ENCODE measurements at regions not wholly inside any gene's neighbourhood (a gene's known extent, or its start where the extent isn't known, plus 50 kb on each side); places are given as distances from the start of the nearest gene placed in this dataset.
"Not testable (repeated sequence)": the region's sequence is repeated elsewhere in the genome, so short reads cannot be mapped to it uniquely, and the experiment has no call there.

- H4K8ac ChIP-seq (ENCODE audit: low read depth, low read length); DNase-seq; H3K9ac ChIP-seq (ENCODE audit: low read length); H2BK12ac ChIP-seq (ENCODE audit: low read length); H2BK120ac ChIP-seq (ENCODE audit: insufficient read depth, low read length, poor library complexity); H3K23ac ChIP-seq (ENCODE audit: low read length); H3K9me3 ChIP-seq (ENCODE audit: insufficient read depth, low read depth, low read length); H3K36me3 ChIP-seq (ENCODE audit: control insufficient read depth in 1 of 2, insufficient read depth in 2 of 2, low read length in 2 of 2); H4K12ac ChIP-seq (ENCODE audit: low read depth, low read length); H3K27ac ChIP-seq (ENCODE audit: low read depth, low read length); H3K27me3 ChIP-seq (ENCODE audit: insufficient read depth, low read length); H2BK5ac ChIP-seq (ENCODE audit: low read depth, low read length, poor library complexity); H2AK5ac ChIP-seq (ENCODE audit: low read length); H3K4me2 ChIP-seq (ENCODE audit: low read length); H3K14ac ChIP-seq (ENCODE audit: low read length); H3K79me2 ChIP-seq (ENCODE audit: control insufficient read depth, insufficient read depth, low read length, poor library complexity); H3K4me1 ChIP-seq (ENCODE audit: control insufficient read depth in 1 of 2, insufficient read depth in 2 of 2, low read length in 2 of 2); H4K91ac ChIP-seq (ENCODE audit: low read depth, low read length); H3K18ac ChIP-seq (ENCODE audit: low read length); H3K4me3 ChIP-seq (ENCODE audit: low read depth, low read length); H3K79me1 ChIP-seq (ENCODE audit: low read length); H2AFZ ChIP-seq (ENCODE audit: insufficient read depth, low read length, poor library complexity); H3K4ac ChIP-seq (ENCODE audit: low read depth, low read length): not testable (repeated sequence)
- WGBS (ENCODE audit: extremely low coverage, insufficient coverage, insufficient read length), result no CpG with 5 or more reads among the region's 6 CpGs
Measured at GRCh38 chr4:118494437-118494836, 141.6 kb upstream of the PRSS12 start.

- H2BK12ac ChIP-seq (ENCODE audit: low read length); H3K79me2 ChIP-seq (ENCODE audit: control insufficient read depth, insufficient read depth, low read length, poor library complexity); H3K18ac ChIP-seq (ENCODE audit: low read length); DNase-seq; H2BK120ac ChIP-seq (ENCODE audit: insufficient read depth, low read length, poor library complexity); H2AK5ac ChIP-seq (ENCODE audit: low read length); H2AFZ ChIP-seq (ENCODE audit: insufficient read depth, low read length, poor library complexity); H3K4ac ChIP-seq (ENCODE audit: low read depth, low read length); H3K14ac ChIP-seq (ENCODE audit: low read length); H4K12ac ChIP-seq (ENCODE audit: low read depth, low read length); H3K4me1 ChIP-seq (ENCODE audit: control insufficient read depth in 1 of 2, insufficient read depth in 2 of 2, low read length in 2 of 2); H3K79me1 ChIP-seq (ENCODE audit: low read length); H4K91ac ChIP-seq (ENCODE audit: low read depth, low read length); H3K23ac ChIP-seq (ENCODE audit: low read length); H3K4me2 ChIP-seq (ENCODE audit: low read length); H3K4me3 ChIP-seq (ENCODE audit: low read depth, low read length); H3K9ac ChIP-seq (ENCODE audit: low read length); H2BK5ac ChIP-seq (ENCODE audit: low read depth, low read length, poor library complexity); H3K36me3 ChIP-seq (ENCODE audit: control insufficient read depth in 1 of 2, insufficient read depth in 2 of 2, low read length in 2 of 2); H3K27ac ChIP-seq (ENCODE audit: low read depth, low read length); H3K9me3 ChIP-seq (ENCODE audit: insufficient read depth, low read depth, low read length); H4K8ac ChIP-seq (ENCODE audit: low read depth, low read length); H3K27me3 ChIP-seq (ENCODE audit: insufficient read depth, low read length): not testable (repeated sequence)
- no CpG with 5 or more reads among the region's 5 CpGs for WGBS (ENCODE audit: extremely low coverage, insufficient coverage, insufficient read length)
Measured at GRCh38 chr4:118502967-118503366, 150.2 kb upstream of the PRSS12 start.

- H2AFZ ChIP-seq (ENCODE audit: insufficient read depth, low read length, poor library complexity); H3K36me3 ChIP-seq (ENCODE audit: control insufficient read depth in 1 of 2, insufficient read depth in 2 of 2, low read length in 2 of 2); H2AK5ac ChIP-seq (ENCODE audit: low read length); H3K23ac ChIP-seq (ENCODE audit: low read length); H4K91ac ChIP-seq (ENCODE audit: low read depth, low read length); H3K79me1 ChIP-seq (ENCODE audit: low read length); H3K27me3 ChIP-seq (ENCODE audit: insufficient read depth, low read length); H3K27ac ChIP-seq (ENCODE audit: low read depth, low read length); H3K14ac ChIP-seq (ENCODE audit: low read length); H3K4me2 ChIP-seq (ENCODE audit: low read length); H4K8ac ChIP-seq (ENCODE audit: low read depth, low read length); H2BK12ac ChIP-seq (ENCODE audit: low read length); H2BK5ac ChIP-seq (ENCODE audit: low read depth, low read length, poor library complexity); H3K4me1 ChIP-seq (ENCODE audit: control insufficient read depth in 1 of 2, insufficient read depth in 2 of 2, low read length in 2 of 2); H3K4me3 ChIP-seq (ENCODE audit: low read depth, low read length); H3K9ac ChIP-seq (ENCODE audit: low read length); H3K4ac ChIP-seq (ENCODE audit: low read depth, low read length); H3K18ac ChIP-seq (ENCODE audit: low read length); H3K79me2 ChIP-seq (ENCODE audit: control insufficient read depth, insufficient read depth, low read length, poor library complexity); H3K9me3 ChIP-seq (ENCODE audit: insufficient read depth, low read depth, low read length); H4K12ac ChIP-seq (ENCODE audit: low read depth, low read length); H2BK120ac ChIP-seq (ENCODE audit: insufficient read depth, low read length, poor library complexity): not testable (repeated sequence)
- peak in 1 of 2 donors; percentile 11 for DNase-seq
Measured at GRCh38 chr4:118504927-118505326, 152.1 kb upstream of the PRSS12 start.

GRCh38 chr4:118505491-118505890 is 152.7 kb upstream of the PRSS12 start:
- DNase-seq, result not testable (repeated sequence)

GRCh38 chr4:118512870-118513269 is 160.1 kb upstream of the PRSS12 start:
- not testable (repeated sequence) for H3K79me1 ChIP-seq (ENCODE audit: low read length); H4K12ac ChIP-seq (ENCODE audit: low read depth, low read length); H3K14ac ChIP-seq (ENCODE audit: low read length); H3K4me1 ChIP-seq (ENCODE audit: control insufficient read depth in 1 of 2, insufficient read depth in 2 of 2, low read length in 2 of 2); DNase-seq; H2BK120ac ChIP-seq (ENCODE audit: insufficient read depth, low read length, poor library complexity); H3K4me3 ChIP-seq (ENCODE audit: low read depth, low read length); H3K9me3 ChIP-seq (ENCODE audit: insufficient read depth, low read depth, low read length); H3K9ac ChIP-seq (ENCODE audit: low read length); H2AFZ ChIP-seq (ENCODE audit: insufficient read depth, low read length, poor library complexity); H3K27ac ChIP-seq (ENCODE audit: low read depth, low read length); H4K8ac ChIP-seq (ENCODE audit: low read depth, low read length); H3K27me3 ChIP-seq (ENCODE audit: insufficient read depth, low read length); H2AK5ac ChIP-seq (ENCODE audit: low read length); H3K23ac ChIP-seq (ENCODE audit: low read length); H3K36me3 ChIP-seq (ENCODE audit: control insufficient read depth in 1 of 2, insufficient read depth in 2 of 2, low read length in 2 of 2); H3K18ac ChIP-seq (ENCODE audit: low read length); H3K4ac ChIP-seq (ENCODE audit: low read depth, low read length); H4K91ac ChIP-seq (ENCODE audit: low read depth, low read length); H3K79me2 ChIP-seq (ENCODE audit: control insufficient read depth, insufficient read depth, low read length, poor library complexity); H3K4me2 ChIP-seq (ENCODE audit: low read length); H2BK12ac ChIP-seq (ENCODE audit: low read length); H2BK5ac ChIP-seq (ENCODE audit: low read depth, low read length, poor library complexity)
- no CpG with 5 or more reads among the region's 3 CpGs for WGBS (ENCODE audit: extremely low coverage, insufficient coverage, insufficient read length)

More at GRCh38 chr4:118505491-118505890, 152.7 kb upstream of the PRSS12 start:
- not testable (repeated sequence) for H3K27me3 ChIP-seq (ENCODE audit: insufficient read depth, low read length); H2BK120ac ChIP-seq (ENCODE audit: insufficient read depth, low read length, poor library complexity); H3K4ac ChIP-seq (ENCODE audit: low read depth, low read length); H2AK5ac ChIP-seq (ENCODE audit: low read length); H4K91ac ChIP-seq (ENCODE audit: low read depth, low read length); H3K4me1 ChIP-seq (ENCODE audit: control insufficient read depth in 1 of 2, insufficient read depth in 2 of 2, low read length in 2 of 2); H3K36me3 ChIP-seq (ENCODE audit: control insufficient read depth in 1 of 2, insufficient read depth in 2 of 2, low read length in 2 of 2); H3K79me2 ChIP-seq (ENCODE audit: control insufficient read depth, insufficient read depth, low read length, poor library complexity); H3K9me3 ChIP-seq (ENCODE audit: insufficient read depth, low read depth, low read length); H2AFZ ChIP-seq (ENCODE audit: insufficient read depth, low read length, poor library complexity); H4K12ac ChIP-seq (ENCODE audit: low read depth, low read length); H3K4me3 ChIP-seq (ENCODE audit: low read depth, low read length); H3K14ac ChIP-seq (ENCODE audit: low read length); H4K8ac ChIP-seq (ENCODE audit: low read depth, low read length); H3K4me2 ChIP-seq (ENCODE audit: low read length); H3K18ac ChIP-seq (ENCODE audit: low read length); H2BK12ac ChIP-seq (ENCODE audit: low read length); H3K23ac ChIP-seq (ENCODE audit: low read length); H3K79me1 ChIP-seq (ENCODE audit: low read length); H2BK5ac ChIP-seq (ENCODE audit: low read depth, low read length, poor library complexity); H3K9ac ChIP-seq (ENCODE audit: low read length); H3K27ac ChIP-seq (ENCODE audit: low read depth, low read length)
- WGBS (ENCODE audit: extremely low coverage, insufficient coverage, insufficient read length), result no CpG with 5 or more reads among the region's 3 CpGs

Measured in trophoblast cell (in vitro differentiated cells and primary cell).